ENCODE measurements at regions not wholly inside any gene's neighbourhood (a gene's known extent, or its start where the extent isn't known, plus 50 kb on each side); places are given as distances from the start of the nearest gene placed in this dataset.

DNA sequence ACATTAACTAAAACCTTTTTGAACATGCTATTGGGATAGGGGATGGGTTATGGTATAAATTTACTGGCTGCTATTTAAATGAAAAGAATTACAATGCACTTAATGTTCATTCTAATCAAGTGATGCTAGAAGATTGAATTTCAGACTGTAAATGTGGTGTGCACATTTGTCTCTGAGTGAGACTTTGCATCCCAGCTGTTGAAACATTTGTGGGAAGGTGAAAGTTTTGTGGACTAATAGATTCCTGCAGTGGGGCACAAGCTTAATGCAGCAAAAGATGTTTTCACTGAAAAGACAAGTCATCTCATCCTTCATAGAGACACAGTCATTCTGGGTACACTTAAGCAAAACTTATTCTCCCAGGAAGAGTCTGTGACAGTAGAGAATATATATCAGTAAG lies 323.6 kb downstream of the NFIB start:
- no peak overlapping the region for H3K27ac ChIP-seq
- no peaks in the 10 kb centered on the region for H3K4me1 ChIP-seq (ENCODE audit: low read depth, poor library complexity, severe bottlenecking)
- TF ChIP-seq, protein P1, sequence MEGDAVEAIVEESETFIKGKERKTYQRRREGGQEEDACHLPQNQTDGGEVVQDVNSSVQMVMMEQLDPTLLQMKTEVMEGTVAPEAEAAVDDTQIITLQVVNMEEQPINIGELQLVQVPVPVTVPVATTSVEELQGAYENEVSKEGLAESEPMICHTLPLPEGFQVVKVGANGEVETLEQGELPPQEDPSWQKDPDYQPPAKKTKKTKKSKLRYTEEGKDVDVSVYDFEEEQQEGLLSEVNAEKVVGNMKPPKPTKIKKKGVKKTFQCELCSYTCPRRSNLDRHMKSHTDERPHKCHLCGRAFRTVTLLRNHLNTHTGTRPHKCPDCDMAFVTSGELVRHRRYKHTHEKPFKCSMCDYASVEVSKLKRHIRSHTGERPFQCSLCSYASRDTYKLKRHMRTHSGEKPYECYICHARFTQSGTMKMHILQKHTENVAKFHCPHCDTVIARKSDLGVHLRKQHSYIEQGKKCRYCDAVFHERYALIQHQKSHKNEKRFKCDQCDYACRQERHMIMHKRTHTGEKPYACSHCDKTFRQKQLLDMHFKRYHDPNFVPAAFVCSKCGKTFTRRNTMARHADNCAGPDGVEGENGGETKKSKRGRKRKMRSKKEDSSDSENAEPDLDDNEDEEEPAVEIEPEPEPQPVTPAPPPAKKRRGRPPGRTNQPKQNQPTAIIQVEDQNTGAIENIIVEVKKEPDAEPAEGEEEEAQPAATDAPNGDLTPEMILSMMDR (conservative IDR thresholded peaks at IDR 0.05; ENCODE audit: low read depth, low read length), result no peak
- H3K36me3 ChIP-seq (ENCODE audit: insufficient read depth), result no peaks in the 10 kb centered on the region
- no peak overlapping the region for H3K4me3 ChIP-seq (IDR thresholded peaks at IDR 0.05; ENCODE audit: insufficient read depth, low read depth, low read length)
- H2AFZ ChIP-seq (ENCODE audit: low read depth), result no peak overlapping the region
- H3K79me2 ChIP-seq (ENCODE audit: insufficient read depth, low read depth), result no peaks in the 10 kb centered on the region
- H3K4me2 ChIP-seq, result no peak overlapping the region
- no peaks in the 10 kb centered on the region for H4K20me1 ChIP-seq (ENCODE audit: insufficient read depth)
- H3K27me3 ChIP-seq (ENCODE audit: insufficient read depth, low read depth), result no peaks in the 10 kb centered on the region
- no peak overlapping the region for H3K9ac ChIP-seq

DNA sequence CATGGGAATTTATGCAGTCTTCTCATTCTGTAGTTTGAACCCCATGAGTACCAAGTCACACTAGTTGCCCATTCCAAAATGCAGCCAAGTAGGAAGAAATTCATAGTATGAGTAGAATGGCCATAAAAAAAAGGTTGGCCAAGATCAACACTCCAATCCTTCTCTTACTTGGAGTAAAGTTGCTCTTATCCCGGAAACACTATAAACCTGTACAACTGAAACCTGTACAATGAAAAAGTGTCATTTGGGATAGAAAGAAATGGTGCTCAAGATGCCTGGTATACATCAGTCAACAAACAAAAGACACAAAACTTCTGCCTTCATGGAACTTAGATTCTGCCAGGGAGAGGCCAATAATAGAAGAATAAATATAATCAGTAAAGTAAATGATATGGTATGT lies 325.0 kb downstream of the NFIB start:
- no peaks in the 10 kb centered on the region for H4K20me1 ChIP-seq (ENCODE audit: insufficient read depth)
- no peak overlapping the region for H3K4me3 ChIP-seq (IDR thresholded peaks at IDR 0.05; ENCODE audit: insufficient read depth, low read depth, low read length)
- TF ChIP-seq, protein P1 (conservative IDR thresholded peaks at IDR 0.05; ENCODE audit: low read depth, low read length), result no peak
- H3K4me2 ChIP-seq, result no peak overlapping the region
- no peaks in the 10 kb centered on the region for H3K27me3 ChIP-seq (ENCODE audit: insufficient read depth, low read depth)
- no peak overlapping the region for H2AFZ ChIP-seq (ENCODE audit: low read depth)
- H3K4me1 ChIP-seq (ENCODE audit: low read depth, poor library complexity, severe bottlenecking), result no peaks in the 10 kb centered on the region
- no peak overlapping the region for H3K9ac ChIP-seq
- H3K79me2 ChIP-seq (ENCODE audit: insufficient read depth, low read depth), result no peaks in the 10 kb centered on the region
- no peak overlapping the region for H3K27ac ChIP-seq
- H3K36me3 ChIP-seq (ENCODE audit: insufficient read depth), result no peaks in the 10 kb centered on the region

DNA sequence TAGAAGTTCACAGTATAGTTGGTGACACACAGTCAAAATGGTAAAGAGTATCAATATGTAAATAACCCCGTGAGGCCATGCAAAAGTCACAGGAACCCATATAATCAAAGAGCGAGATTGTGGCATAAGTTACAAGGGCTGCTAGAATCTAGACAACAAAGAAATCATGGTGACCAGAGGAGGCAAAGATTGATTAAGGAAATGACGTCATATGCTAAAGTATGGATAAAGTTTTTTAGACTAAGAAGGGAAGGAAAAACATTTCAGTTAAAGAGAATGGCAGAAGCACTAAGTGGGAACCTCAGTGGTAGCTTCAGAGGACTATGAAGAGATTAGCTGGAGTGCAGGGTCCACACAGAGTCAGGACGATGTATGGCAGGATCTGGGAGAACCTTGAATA lies 330.3 kb downstream of the NFIB start:
- Histone ChIP-seq H4K20me1 (ENCODE audit: insufficient read depth) (no peaks in the 10 kb centered on the region), H3K4me2 (no peak overlapping the region), H3K27me3 (ENCODE audit: insufficient read depth, low read depth) (no peaks in the 10 kb centered on the region), H3K27ac (no peak overlapping the region), H3K36me3 (ENCODE audit: insufficient read depth) (no peaks in the 10 kb centered on the region), H3K9ac (no peak overlapping the region), H3K79me2 (ENCODE audit: insufficient read depth, low read depth) (no peaks in the 10 kb centered on the region), H2AFZ (ENCODE audit: low read depth) (no peak overlapping the region), H3K4me3 (IDR thresholded peaks at IDR 0.05; ENCODE audit: insufficient read depth, low read depth, low read length) (no peak overlapping the region), H3K4me1 (ENCODE audit: low read depth, poor library complexity, severe bottlenecking) (no peaks in the 10 kb centered on the region)
- TF ChIP-seq, protein P1 (conservative IDR thresholded peaks at IDR 0.05; ENCODE audit: low read depth, low read length), result no peak

DNA sequence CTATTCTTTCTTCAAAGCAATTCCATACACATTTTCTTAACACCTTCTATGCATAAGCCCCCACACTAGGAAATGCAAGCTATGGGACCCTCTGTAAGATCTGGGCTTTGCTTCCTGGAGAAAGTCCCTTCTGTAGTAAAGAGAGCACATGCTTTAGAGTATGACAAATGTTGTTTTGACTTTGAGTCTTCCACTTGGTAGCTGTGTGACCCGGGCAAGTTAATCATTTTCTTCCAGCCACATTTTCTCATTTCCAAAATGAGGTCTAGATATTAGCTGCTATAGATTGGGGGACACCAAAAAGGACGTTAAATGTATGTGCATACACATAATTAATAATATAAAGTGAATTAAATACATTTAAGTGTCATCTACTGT lies 334.0 kb downstream of the NFIB start:
- H3K36me3 ChIP-seq (ENCODE audit: insufficient read depth), result no peaks in the 10 kb centered on the region
- H3K79me2 ChIP-seq (ENCODE audit: insufficient read depth, low read depth), result no peaks in the 10 kb centered on the region
- H3K4me2 ChIP-seq, result no peak overlapping the region
- H3K4me1 ChIP-seq (ENCODE audit: low read depth, poor library complexity, severe bottlenecking), result no peaks in the 10 kb centered on the region
- no peaks in the 10 kb centered on the region for H3K27me3 ChIP-seq (ENCODE audit: insufficient read depth, low read depth)
- H3K9ac ChIP-seq, result no peak overlapping the region
- H3K4me3 ChIP-seq (IDR thresholded peaks at IDR 0.05; ENCODE audit: insufficient read depth, low read depth, low read length), result no peak overlapping the region
- TF ChIP-seq, protein P1 (conservative IDR thresholded peaks at IDR 0.05; ENCODE audit: low read depth, low read length), result no peak
- no peaks in the 10 kb centered on the region for H4K20me1 ChIP-seq (ENCODE audit: insufficient read depth)
- H2AFZ ChIP-seq (ENCODE audit: low read depth), result no peak overlapping the region
- H3K27ac ChIP-seq, result no peak overlapping the region

Data from KMS-11 (cell line).